H1 (cell line): ENCODE measurements at regions not wholly inside any gene's neighbourhood (a gene's known extent, or its start where the extent isn't known, plus 50 kb on each side); places are given as distances from the start of the nearest gene placed in this dataset.

ENCODE experiments used
- CTCF ChIA-PET: fragments of 300-600 bp; sonication (Branson Sonifier 250); formaldehyde crosslinking; loops from one replicate; lab custom pipeline; 2021; ENCODE audit not compliant: partially characterized antibody; lab: Charles Lee
- POLR2A ChIA-PET: fragments of 300-600 bp; sonication (Branson Sonifier 250); formaldehyde crosslinking; loops from one replicate; lab custom pipeline; 2021; ENCODE audit warnings: inconsistent platforms; ENCODE audit not compliant: partially characterized antibody; lab: Charles Lee
- DNase-seq, 2 experiments: peaks; one replicate each; pipeline versions ENCODE4 v3.0.0 to v3.0.0-alpha.2; 2010 to 2022; ENCODE audit warnings: low spot score in 2 of 2, low read depth in 1 of 2, mixed read lengths in 1 of 2
- FAIRE-seq: peaks from 2 replicates; lab custom pipeline; 2011; peaks lifted over from hg19 to GRCh38; lab: Jason Lieb, UNC
- H2AFZ ChIP-seq: 2 replicates; pipeline ENCODE4 v1.8.1; 2012; ENCODE audit warnings: low read length, inconsistent platforms
- H2AK5ac ChIP-seq: 2 replicates; pipeline ENCODE4 v1.6.1; 2013; ENCODE audit warnings: low read depth, low read length
- H2BK120ac ChIP-seq: replicated peaks from 2 replicates; pipeline ENCODE3; 2013; ENCODE audit warnings: low read depth, low read length, inconsistent platforms
- H2BK12ac ChIP-seq: 2 replicates; pipeline ENCODE4 v1.6.1; 2013; ENCODE audit warnings: low read depth, low read length
- H2BK15ac ChIP-seq: 2 replicates; pipeline ENCODE4 v1.6.1; 2013; ENCODE audit warnings: low read length
- H2BK20ac ChIP-seq: 2 replicates; pipeline ENCODE4 v1.6.1; 2013; ENCODE audit warnings: low read length
- H2BK5ac ChIP-seq: 2 replicates; pipeline ENCODE4 v1.6.1; 2013; ENCODE audit warnings: low read depth, low read length
- H3K14ac ChIP-seq: 2 replicates; pipeline ENCODE4 v1.6.1; 2013; ENCODE audit warnings: inconsistent platforms; ENCODE audit not compliant: insufficient read length
- H3K18ac ChIP-seq: 2 replicates; pipeline ENCODE4 v1.6.1; 2013; ENCODE audit warnings: low read length; ENCODE audit errors: extremely low read depth
- H3K23ac ChIP-seq: 2 replicates; pipeline ENCODE4 v1.6.1; 2013; ENCODE audit warnings: inconsistent platforms; ENCODE audit not compliant: insufficient read length
- H3K23me2 ChIP-seq: 2 replicates; pipeline ENCODE4 v1.6.1; 2013; ENCODE audit warnings: low read depth, low read length
- H3K27ac ChIP-seq: 2 replicates; pipeline ENCODE4 v1.6.1; 2011; ENCODE audit warnings: low read depth, low read length, inconsistent platforms
- H3K27me3 ChIP-seq, 4 experiments: replicated peaks in 1 of 4; 1 replicate in 1 of 4; 2 replicates in 3 of 4; pipeline versions ENCODE4 v1.6.1 to v1.8.1; 2011 to 2013; ENCODE audit warnings: low read length in 3 of 4, mild to moderate bottlenecking in 3 of 4, inconsistent platforms in 2 of 4, mixed read lengths in 2 of 4, moderate library complexity in 1 of 4; ENCODE audit not compliant: control insufficient read depth in 3 of 4, insufficient read depth in 3 of 4; ENCODE audit errors: extremely low read depth in 1 of 4
- H3K36me3 ChIP-seq, 4 experiments: 2 replicates each; pipeline versions ENCODE4 v1.6.1 to v1.8.1; 2011 to 2013; ENCODE audit warnings: mild to moderate bottlenecking in 4 of 4, low read length in 3 of 4, moderate library complexity in 2 of 4, control low read depth in 1 of 4, inconsistent platforms in 1 of 4; ENCODE audit not compliant: insufficient read depth in 4 of 4, control insufficient read depth in 2 of 4
- H3K4ac ChIP-seq: replicated peaks from 2 replicates; pipeline ENCODE3; 2013; ENCODE audit warnings: low read length, low read depth, mixed read lengths, inconsistent platforms; ENCODE audit not compliant: insufficient read length
- H3K4me1 ChIP-seq, 4 experiments: replicated peaks in 1 of 4; 1 replicate in 1 of 4; 2 replicates in 3 of 4; pipeline versions ENCODE4 v1.6.1 to v1.8.1; 2011 to 2013; ENCODE audit warnings: low read length in 3 of 4, inconsistent platforms in 2 of 4, mixed read lengths in 1 of 4; ENCODE audit not compliant: insufficient read depth in 4 of 4, control insufficient read depth in 3 of 4
- H3K4me2 ChIP-seq, 2 experiments: 2 replicates each; pipeline versions ENCODE4 v1.6.1 to v1.8.1; 2011 to 2013; ENCODE audit warnings: low read depth in 2 of 2, low read length in 2 of 2, control low read depth in 1 of 2, inconsistent platforms in 1 of 2, mild to moderate bottlenecking in 1 of 2; ENCODE audit not compliant: insufficient read depth in 1 of 2
- H3K4me3 ChIP-seq, 4 experiments: fragments of 200-600, 300-600 bp in 1 of 4; sonication (generic), shearing (Covaris generic), sonication (Bioruptor Twin) in 1 of 4; 2 replicates each; pipeline versions ENCODE4 v1.5.1 to v1.8.1; 2011 to 2016; ENCODE audit warnings: low read length in 4 of 4, low read depth in 3 of 4, control low read depth in 2 of 4, inconsistent platforms in 2 of 4, mild to moderate bottlenecking in 2 of 4, mixed read lengths in 1 of 4, moderate library complexity in 1 of 4; ENCODE audit not compliant: insufficient read depth in 2 of 4; ENCODE audit errors: extremely low read depth in 1 of 4
- H3K56ac ChIP-seq: replicated peaks from 2 replicates; pipeline ENCODE3; 2013; ENCODE audit warnings: low read depth, mild to moderate bottlenecking, mixed read lengths, low read length, inconsistent platforms; ENCODE audit not compliant: insufficient read length
- H3K79me1 ChIP-seq: 2 replicates; pipeline ENCODE4 v1.6.1; 2013; ENCODE audit warnings: low read depth, low read length, control low read depth
- H3K79me2 ChIP-seq, 2 experiments: 2 replicates each; pipeline versions ENCODE4 v1.6.1 to v1.8.1; 2012 to 2013; ENCODE audit warnings: low read length in 2 of 2, mild to moderate bottlenecking in 2 of 2, inconsistent platforms in 1 of 2; ENCODE audit not compliant: insufficient read depth in 2 of 2, control insufficient read depth in 1 of 2
- H3K9ac ChIP-seq, 4 experiments: replicated peaks in 1 of 4; 1 replicate in 1 of 4; 2 replicates in 3 of 4; pipeline versions ENCODE4 v1.6.1 to v1.8.1; 2011 to 2013; ENCODE audit warnings: low read depth in 3 of 4, low read length in 3 of 4, control low read depth in 2 of 4, mild to moderate bottlenecking in 2 of 4, moderate library complexity in 2 of 4, inconsistent platforms in 1 of 4; ENCODE audit errors: extremely low read depth in 1 of 4
- H3K9me3 ChIP-seq, 2 experiments: 2 replicates each; pipeline versions ENCODE4 v1.6.1 to v1.8.1; 2012 to 2013; ENCODE audit warnings: mild to moderate bottlenecking in 2 of 2, moderate library complexity in 2 of 2, control low read depth in 1 of 2, inconsistent platforms in 1 of 2, low read depth in 1 of 2, low read length in 1 of 2, mixed read lengths in 1 of 2; ENCODE audit not compliant: insufficient read depth in 2 of 2
- H4K20me1 ChIP-seq, 2 experiments: replicated peaks in 1 of 2; 2 replicates each; pipeline versions ENCODE3 to v1.8.1; 2011 to 2013; ENCODE audit warnings: inconsistent platforms in 2 of 2, low read length in 2 of 2, mild to moderate bottlenecking in 1 of 2; ENCODE audit not compliant: insufficient read depth in 2 of 2, control insufficient read depth in 1 of 2
- H4K5ac ChIP-seq: 2 replicates; pipeline ENCODE4 v1.6.1; 2013; ENCODE audit warnings: low read length, low read depth, mixed read lengths, inconsistent platforms; ENCODE audit not compliant: insufficient read length
- H4K8ac ChIP-seq: 2 replicates; pipeline ENCODE4 v1.8.0; 2013; ENCODE audit warnings: mild to moderate bottlenecking, moderate library complexity, low read length, inconsistent platforms; ENCODE audit not compliant: insufficient read depth; ENCODE audit errors: extremely low read depth
- H4K91ac ChIP-seq: replicated peaks from 2 replicates; pipeline ENCODE3; 2013; ENCODE audit warnings: low read length, mixed read lengths, inconsistent platforms; ENCODE audit not compliant: insufficient read length
- SUZ12 ChIP-seq: fragments of 200-600 bp; sonication (generic); IDR thresholded peaks from 2 replicates; pipeline ENCODE4 v1.6.1; 2012; ENCODE audit warnings: mild to moderate bottlenecking, inconsistent platforms, low read length, moderate library complexity, mixed read lengths
- WGBS, 2 experiments: shearing (Covaris generic) in 1 of 2; methylation state at CpG; one replicate each; pipeline versions ENCODE4 v1.1.6 to v1.1.7; 2013 to 2015; ENCODE audit warnings: low lambda C conversion rate in 2 of 2, mixed read lengths in 2 of 2, inconsistent platforms in 1 of 2, low coverage in 1 of 2, missing lambda C conversion rate in 1 of 2; ENCODE audit not compliant: insufficient replicate concordance in 2 of 2, insufficient coverage in 1 of 2, insufficient read length in 1 of 2; ENCODE audit errors: extremely low coverage in 1 of 2, missing lambda C conversion rate in 1 of 2; 5-methylcytosine and 5-hydroxymethylcytosine counted together

- Histone ChIP-seq H3K4ac (no peak overlapping the region), H2BK12ac (no peak overlapping the region), H3K79me1 (no peaks in the 10 kb centered on the region)
- no peak for TF ChIP-seq SUZ12
- TF ChIP-seq, all 59 proteins: peak for 0
- FAIRE-seq (no peak), DNase-seq (no peak)
- no peak overlapping the region for H3K4me3 ChIP-seq
- H3K4me1 ChIP-seq, result no peaks in the 10 kb centered on the region
- no peaks in the 10 kb centered on the region for H3K79me2 ChIP-seq
- H4K8ac ChIP-seq, result no peak overlapping the region
- no peaks in the 10 kb centered on the region for H3K36me3 ChIP-seq
- no peak overlapping the region for H3K56ac ChIP-seq
- no peak overlapping the region for H3K23ac ChIP-seq
- no peak overlapping the region for H4K91ac ChIP-seq
- no peak overlapping the region for H3K27ac ChIP-seq
- CTCF ChIA-PET, result interaction anchor here (1.6 kb wide), 1 partner anchor 19 kb away, joined by 3 read pairs; no protein-coding TSS in a partner anchor
- H4K5ac ChIP-seq, result no peak overlapping the region
- H2AK5ac ChIP-seq, result no peak overlapping the region
- H2BK5ac ChIP-seq, result no peak overlapping the region
- no peak overlapping the region for H2BK15ac ChIP-seq
- H3K9me3 ChIP-seq, result no peaks in the 10 kb centered on the region
- POLR2A ChIA-PET, result no interaction called here
- no peaks in the 10 kb centered on the region for H3K27me3 ChIP-seq
- H2AFZ ChIP-seq, result no peak overlapping the region; the same call in 1 of the 2 replicates
- H3K9ac ChIP-seq, result no peak overlapping the region
- H4K20me1 ChIP-seq, result no peaks in the 10 kb centered on the region
- WGBS, 2 experiments, result 94% methylated on average over 4 of the region's 4 CpGs; no CpG with 5 or more reads in 1 of the 2 experiments
- H3K18ac ChIP-seq, result no peak overlapping the region
- H3K23me2 ChIP-seq, result no peaks in the 10 kb centered on the region; the same call in 1 of the 2 replicates
- H3K14ac ChIP-seq, result no peak overlapping the region
- no peak overlapping the region for H2BK120ac ChIP-seq
- no peak overlapping the region for H2BK20ac ChIP-seq
- H3K4me2 ChIP-seq, result no peak overlapping the region
These were observed 85.1 kb upstream of the ESR1 start for GRCh38 chr6:151722342-151722741.
